ENCODE measurements at regions not wholly inside any gene's neighbourhood (a gene's known extent, or its start where the extent isn't known, plus 50 kb on each side); places are given as distances from the start of the nearest gene placed in this dataset.

DNA sequence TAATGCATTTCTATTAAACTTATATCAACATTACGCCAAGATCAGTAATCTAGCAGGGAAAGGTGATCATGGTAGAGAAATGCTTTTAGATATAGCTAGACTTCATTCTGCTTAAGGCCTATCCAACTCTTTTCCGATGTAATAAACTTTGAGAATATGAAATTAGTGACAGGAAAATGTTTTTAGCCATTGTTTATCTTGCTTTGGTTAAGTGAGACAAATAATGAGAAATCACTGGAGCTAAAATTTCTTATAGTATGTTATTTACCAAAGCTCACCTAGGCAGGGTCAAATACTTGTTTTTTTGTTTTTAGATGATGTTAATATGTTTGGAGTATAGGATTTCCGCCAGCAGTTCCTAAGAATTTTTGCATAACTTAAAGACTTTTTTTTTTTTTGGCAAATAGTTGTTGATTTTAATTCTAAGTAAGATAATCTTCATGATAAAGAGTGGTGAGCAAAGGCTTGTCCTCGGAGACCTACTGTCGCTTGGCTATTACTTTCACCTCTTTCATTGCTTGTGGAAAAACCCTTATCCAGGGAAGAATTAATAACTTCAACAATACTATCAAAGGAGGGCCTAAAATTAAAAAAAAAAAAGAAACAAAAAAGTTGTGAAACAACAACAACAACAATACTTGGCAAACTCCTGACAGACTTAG lies 98.3 kb downstream of the SOX4 start:
- Histone ChIP-seq H3K9me3 (no peaks in the 10 kb centered on the region), H3K4me3 (no peak overlapping the region), H3K4me1 (ENCODE audit: low read depth) (no peaks in the 10 kb centered on the region), H3K36me3 (ENCODE audit: low read depth) (no peaks in the 10 kb centered on the region)
- intact Hi-C loops (cut with DNase I, micrococcal nuclease) = no loop called here
- no peak for DNase-seq
- no peak for TF ChIP-seq CTCF (IDR thresholded peaks at IDR 0.05)
- no peak for ATAC-seq

- Histone ChIP-seq H3K4me1 (ENCODE audit: low read depth) (no peaks in the 10 kb centered on the region), H3K36me3 (ENCODE audit: low read depth) (no peaks in the 10 kb centered on the region), H3K9me3 (no peaks in the 10 kb centered on the region), H3K4me3 (no peak overlapping the region)
- DNase-seq (no peak), ATAC-seq (no peak)
- no peak for TF ChIP-seq CTCF (IDR thresholded peaks at IDR 0.05)
- intact Hi-C loops (cut with DNase I, micrococcal nuclease) = no loop called here
Measured at GRCh38 chr6:21692721-21693120, 99.2 kb downstream of the SOX4 start.

- DNase-seq = no peak
- no peaks in the 10 kb centered on the region for H3K36me3 ChIP-seq (ENCODE audit: low read depth)
- no peak overlapping the region for H3K4me3 ChIP-seq
- intact Hi-C loops (cut with DNase I, micrococcal nuclease) = no loop called here
- no peak for ATAC-seq
- no peaks in the 10 kb centered on the region for H3K4me1 ChIP-seq (ENCODE audit: low read depth)
- H3K9me3 ChIP-seq = no peaks in the 10 kb centered on the region
- TF ChIP-seq CTCF (IDR thresholded peaks at IDR 0.05) = no peak
Measured at GRCh38 chr6:21694168-21694567, 100.6 kb downstream of the SOX4 start.

DNA sequence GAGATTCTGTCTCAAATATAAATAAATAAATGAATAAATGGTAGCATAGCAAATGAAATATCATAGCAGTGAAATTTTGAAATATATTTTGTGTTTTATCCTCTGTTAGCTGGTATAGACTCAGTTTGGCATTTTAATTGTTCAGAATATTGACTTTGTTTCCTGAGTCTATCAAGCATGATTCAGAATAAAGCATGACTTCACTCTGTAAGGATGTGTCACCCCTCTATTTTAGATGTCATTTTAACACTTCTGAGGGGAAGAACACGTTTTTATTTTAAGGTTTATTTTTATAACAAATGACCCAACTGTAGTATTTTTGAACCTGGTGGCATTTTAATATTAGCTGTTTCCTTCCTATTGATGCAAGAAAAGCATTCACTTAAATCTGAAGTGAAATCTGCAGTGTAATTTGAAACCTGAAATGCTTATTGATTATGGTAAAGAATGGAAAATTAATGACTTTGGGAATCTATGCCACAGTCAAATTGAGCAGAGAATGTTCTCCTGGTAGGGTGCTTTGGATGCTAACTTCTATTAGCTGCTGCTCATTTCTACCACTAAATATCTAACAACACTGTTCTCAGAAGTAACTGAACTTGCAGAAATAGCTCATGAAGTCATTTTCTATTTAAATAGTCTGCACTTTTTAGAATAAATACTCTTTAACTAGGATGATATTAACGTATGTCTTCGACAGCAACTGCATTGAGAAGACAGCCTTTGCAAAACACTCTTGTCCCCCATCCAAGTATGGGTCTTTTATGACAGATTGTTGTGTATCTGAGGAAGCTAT lies 114.2 kb downstream of the SOX4 start:
- ATAC-seq (no peak), DNase-seq (no peak)
- no peaks in the 10 kb centered on the region for H3K36me3 ChIP-seq (ENCODE audit: low read depth)
- no peak for TF ChIP-seq CTCF (IDR thresholded peaks at IDR 0.05)
- H3K9me3 ChIP-seq = no peaks in the 10 kb centered on the region
- no peaks in the 10 kb centered on the region for H3K4me1 ChIP-seq (ENCODE audit: low read depth)
- no peak overlapping the region for H3K4me3 ChIP-seq
- intact Hi-C loops (cut with DNase I, micrococcal nuclease) = no loop called here

DNA sequence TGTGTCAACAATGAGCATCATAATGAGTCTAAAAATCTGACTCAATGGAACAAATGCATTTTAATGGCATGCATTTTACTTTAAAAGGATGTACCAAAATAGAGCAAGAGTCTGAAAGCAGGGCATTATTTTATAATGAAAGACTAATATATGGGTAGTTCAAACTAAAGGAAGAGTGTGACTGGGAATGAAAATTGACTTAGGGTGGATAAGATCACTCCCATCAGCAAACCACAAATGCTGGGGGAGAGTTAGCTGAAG lies 114.7 kb downstream of the SOX4 start:
- TF ChIP-seq CTCF (IDR thresholded peaks at IDR 0.05) = no peak
- H3K4me1 ChIP-seq (ENCODE audit: low read depth) = no peaks in the 10 kb centered on the region
- ATAC-seq = no peak
- no peak for DNase-seq
- H3K9me3 ChIP-seq = no peaks in the 10 kb centered on the region
- intact Hi-C loops (cut with DNase I, micrococcal nuclease) = no loop called here
- H3K4me3 ChIP-seq = no peak overlapping the region
- no peaks in the 10 kb centered on the region for H3K36me3 ChIP-seq (ENCODE audit: low read depth)
